ENCODE measurements at regions not wholly inside any gene's neighbourhood (a gene's known extent, or its start where the extent isn't known, plus 50 kb on each side); places are given as distances from the start of the nearest gene placed in this dataset.

- H2AK5ac ChIP-seq (ENCODE audit: insufficient read length, low read length) = no peak overlapping the region
- no peak overlapping the region for H4K8ac ChIP-seq (replicated peaks; ENCODE audit: insufficient read length, low read depth, low read length)
- no peak overlapping the region for H3K23ac ChIP-seq (ENCODE audit: insufficient read length, low read depth, low read length)
- H4K5ac ChIP-seq (ENCODE audit: insufficient read length, low read depth, low read length) = no peak overlapping the region
- H3K23me2 ChIP-seq (ENCODE audit: insufficient read length, low read depth, low read length, poor library complexity, severe bottlenecking) = no peaks in the 10 kb centered on the region
- H4K20me1 ChIP-seq (ENCODE audit: control insufficient read depth, insufficient read depth, insufficient read length) = no peaks in the 10 kb centered on the region
- H3K4me1 ChIP-seq (ENCODE audit: insufficient read depth, low read length) = no peaks in the 10 kb centered on the region
- H2AFZ ChIP-seq (ENCODE audit: low read length) = no peak overlapping the region
- no peaks in the 10 kb centered on the region for H3K9me3 ChIP-seq (ENCODE audit: control insufficient read depth, low read depth, low read length)
- H3K4me3 Mint-ChIP-seq = no peak overlapping the region
- H4K91ac ChIP-seq (ENCODE audit: insufficient read length, low read depth, low read length) = no peak overlapping the region
- no peaks in the 10 kb centered on the region for H3K79me2 ChIP-seq (ENCODE audit: insufficient read depth, low read length)
- no peak overlapping the region for H3K9ac ChIP-seq (ENCODE audit: extremely low read depth, insufficient read length, low read length)
- no peak overlapping the region for H3K56ac ChIP-seq (ENCODE audit: insufficient read length, low read depth, low read length)
- H3K18ac ChIP-seq (ENCODE audit: insufficient read length, low read depth, low read length) = no peak overlapping the region
- no peaks in the 10 kb centered on the region for H3K27me3 ChIP-seq (ENCODE audit: insufficient read depth, low read length)
- no peaks in the 10 kb centered on the region for H3K9me3 Mint-ChIP-seq
- H3K27ac ChIP-seq (ENCODE audit: insufficient read length, low read depth, low read length) = no peak overlapping the region
- no peak overlapping the region for H2BK15ac ChIP-seq (ENCODE audit: low read depth, low read length)
- H2BK12ac ChIP-seq (ENCODE audit: insufficient read length, low read depth, low read length) = no peak overlapping the region
- no peaks in the 10 kb centered on the region for H3K4me1 Mint-ChIP-seq
- H3K4me2 ChIP-seq (ENCODE audit: insufficient read depth, insufficient read length, low read length) = no peak overlapping the region
- H3K36me3 Mint-ChIP-seq (ENCODE audit: insufficient read depth in 1 of 3, low read depth in 3 of 3) = no peaks in the 10 kb centered on the region
- no peaks in the 10 kb centered on the region for H3K79me1 ChIP-seq (ENCODE audit: insufficient read depth, low read depth, low read length, poor library complexity, severe bottlenecking)
- H3K27me3 Mint-ChIP-seq (ENCODE audit: low read depth) = no peaks in the 10 kb centered on the region
- H3K4ac ChIP-seq (ENCODE audit: low read depth, low read length) = no peak overlapping the region
- H3K14ac ChIP-seq (ENCODE audit: insufficient read depth, low read length) = no peak overlapping the region
- no peak overlapping the region for H3K27ac Mint-ChIP-seq
- H2BK5ac ChIP-seq (ENCODE audit: insufficient read length, low read length) = no peak overlapping the region
- H2BK120ac ChIP-seq (ENCODE audit: low read depth, low read length, poor library complexity, severe bottlenecking) = no peak overlapping the region
- TF ChIP-seq CTCF (conservative IDR thresholded peaks at IDR 0.05) = no peak
- DNase-seq = no peak
- no peak overlapping the region for H2BK20ac ChIP-seq (ENCODE audit: low read depth, low read length, poor library complexity, severe bottlenecking)
- WGBS (ENCODE audit: extremely low coverage, insufficient read length, low lambda C conversion rate) = no CpG with 5 or more reads among the region's 1 CpG
- H3T11ph ChIP-seq (ENCODE audit: low read length) = no peak overlapping the region
These were observed 485.1 kb upstream of the CDH7 start for GRCh38 chr18:65265761-65266160.
